Embryonic facial prominence (tissue), 1 donor: ENCODE measurements at regions not wholly inside any gene's neighbourhood (a gene's known extent, or its start where the extent isn't known, plus 50 kb on each side); places are given as distances from the start of the nearest gene placed in this dataset.
"Not testable (repeated sequence)": the region's sequence is repeated elsewhere in the genome, so short reads cannot be mapped to it uniquely, and the experiment has no call there.

ENCODE experiments used
- DNase-seq: peaks from one replicate; pipeline ENCODE4 v3.0.0-alpha.2; 2016; ENCODE audit errors: extremely low spot score

GRCh38 chr11:47928426-47928825 lies 51.9 kb upstream of the PTPRJ start:
- DNase-seq = no peak

GRCh38 chr11:47924184-47924691 lies 56.1 kb upstream of the PTPRJ start:
- no peak for DNase-seq

- no peak for DNase-seq
Observed at GRCh38 chr11:47923667-47924066, 56.7 kb upstream of the PTPRJ start.

GRCh38 chr11:47921080-47921555 lies 59.2 kb upstream of the PTPRJ start:
- DNase-seq = not testable (repeated sequence)

GRCh38 chr11:47918882-47919495 lies 61.4 kb upstream of the PTPRJ start:
- no peak for DNase-seq

GRCh38 chr11:47918370-47918690 lies 62.0 kb upstream of the PTPRJ start:
- DNase-seq = peak; percentile 37

- no peak for DNase-seq
Observed at GRCh38 chr11:47917599-47918369, 62.6 kb upstream of the PTPRJ start.

GRCh38 chr11:47916361-47916841 lies 64.0 kb upstream of the PTPRJ start:
- no peak for DNase-seq

GRCh38 chr11:47915783-47916182 lies 64.6 kb upstream of the PTPRJ start:
- no peak for DNase-seq

- DNase-seq = no peak
Observed at GRCh38 chr11:47915374-47915773, 65.0 kb upstream of the PTPRJ start.

GRCh38 chr11:47914743-47915142 lies 65.6 kb upstream of the PTPRJ start:
- DNase-seq = no peak

GRCh38 chr11:47913529-47914244 lies 65.5 kb upstream of the NUP160 start:
- DNase-seq = no peak

GRCh38 chr11:47912843-47913437 lies 64.8 kb upstream of the NUP160 start:
- no peak for DNase-seq

- DNase-seq = no peak
Observed at GRCh38 chr11:47911149-47911548, 63.0 kb upstream of the NUP160 start.

GRCh38 chr11:47908198-47908597 lies 60.0 kb upstream of the NUP160 start:
- DNase-seq = no peak

- no peak for DNase-seq
Observed at GRCh38 chr11:47907499-47907898, 59.3 kb upstream of the NUP160 start.

GRCh38 chr11:47906066-47906465 lies 57.9 kb upstream of the NUP160 start:
- no peak for DNase-seq

GRCh38 chr11:47905358-47906059 lies 57.4 kb upstream of the NUP160 start:
- DNase-seq = no peak

- DNase-seq = no peak
Observed at GRCh38 chr11:47904808-47905207, 56.7 kb upstream of the NUP160 start.

- DNase-seq = no peak
Observed at GRCh38 chr11:47904048-47904447, 55.9 kb upstream of the NUP160 start.

GRCh38 chr11:47899801-47900200 lies 51.7 kb upstream of the NUP160 start:
- DNase-seq = no peak
